Uterus (tissue), 3 donors: ENCODE measurements at regions not wholly inside any gene's neighbourhood (a gene's known extent, or its start where the extent isn't known, plus 50 kb on each side); places are given as distances from the start of the nearest gene placed in this dataset.

Experiments used
- DNase-seq, 2 donors: peaks; one replicate each; pipeline ENCODE4 v3.0.0-alpha.2; 2019 to 2020
- H3K27ac ChIP-seq, 2 donors: fragments of 200-600 bp; sonication (generic); 1 replicate in 1 of 2; 2 replicates in 1 of 2; pipeline ENCODE4 v1.5.1; 2016 to 2018
- H3K27me3 ChIP-seq, 2 donors: fragments of 200-600 bp; sonication (generic); one replicate each; pipeline ENCODE4 v1.5.1; 2018 to 2019; ENCODE audit warnings: control low read depth in 1 of 2
- H3K36me3 ChIP-seq, 2 donors: fragments of 200-600 bp; sonication (generic); one replicate each; pipeline ENCODE4 v1.5.1; 2019; ENCODE audit warnings: control low read depth in 1 of 2
- H3K4me1 ChIP-seq, 2 donors: fragments of 200-600 bp; sonication (generic); one replicate each; pipeline ENCODE4 v1.5.1; 2018 to 2019; ENCODE audit warnings: control low read depth in 1 of 2
- H3K4me3 ChIP-seq, 2 donors: fragments of 200-600 bp; sonication (generic); 1 replicate in 1 of 2; 2 replicates in 1 of 2; pipeline ENCODE4 v1.5.1; 2018 to 2019; ENCODE audit warnings: mild to moderate bottlenecking in 1 of 2
- H3K9me3 ChIP-seq, 2 donors: fragments of 200-600 bp; sonication (generic); one replicate each; pipeline ENCODE4 v1.5.1; 2019; ENCODE audit warnings: control low read depth in 1 of 2
- CTCF ChIP-seq, 4 experiments: fragments of 200-600 bp in 2 of 4; fragments of 450-650 bp in 2 of 4; sonication (generic) in 2 of 4; IDR thresholded peaks; one replicate each; pipeline ENCODE4 v1.5.1; 2016 to 2019; ENCODE audit warnings: antibody characterized with exemption in 4 of 4, mild to moderate bottlenecking in 2 of 4, moderate library complexity in 1 of 4
- POLR2A ChIP-seq, 2 donors: fragments of 450-650 bp; IDR thresholded peaks; one replicate each; pipeline ENCODE4 v1.6.1; 2016; ENCODE audit warnings: antibody characterized with exemption in 2 of 2, mild to moderate bottlenecking in 1 of 2, moderate library complexity in 1 of 2
- intact Hi-C: fragments of 100-400 bp; cut with DNase I; formaldehyde crosslinking; loops from one replicate; pipeline ENCODE4 v1.15.1; 2023; ENCODE audit warnings: low total_unique reads
- donor health status: DM: yes; HTN: yes; CAD: no.

- Histone ChIP-seq H3K4me1 (no peaks in the 10 kb centered on the region), H3K9me3 (no peaks in the 10 kb centered on the region), H3K27ac (no peak overlapping the region), H3K27me3 (no peaks in the 10 kb centered on the region), H3K4me3 (no peak overlapping the region), H3K36me3 (no peaks in the 10 kb centered on the region)
- DNase-seq: no peak
- intact Hi-C loops: no loop called here
- TF ChIP-seq CTCF (IDR thresholded peaks at IDR 0.05) (no peak), POLR2A (IDR thresholded peaks at IDR 0.05) (no peak)
These were observed 92.4 kb upstream of the MAFB start for GRCh38 chr20:40781327-40782042.

- DNase-seq: no peak
- H3K27ac ChIP-seq: no peak overlapping the region
- no peak for TF ChIP-seq POLR2A (IDR thresholded peaks at IDR 0.05)
- no peak for TF ChIP-seq CTCF (IDR thresholded peaks at IDR 0.05)
These were observed 93.0 kb upstream of the MAFB start for GRCh38 chr20:40782043-40782368.

GRCh38 chr20:40785346-40785745 lies 96.3 kb upstream of the MAFB start:
- TF ChIP-seq POLR2A (IDR thresholded peaks at IDR 0.05): no peak
- TF ChIP-seq CTCF (IDR thresholded peaks at IDR 0.05): no peak

More at GRCh38 chr20:40782043-40782368, 93.0 kb upstream of the MAFB start:
- H3K9me3 ChIP-seq: no peaks in the 10 kb centered on the region
- no peaks in the 10 kb centered on the region for H3K4me1 ChIP-seq
- no peaks in the 10 kb centered on the region for H3K36me3 ChIP-seq
- intact Hi-C loops: no loop called here
- H3K27me3 ChIP-seq: no peaks in the 10 kb centered on the region
- H3K4me3 ChIP-seq: no peak overlapping the region

GRCh38 chr20:40786336-40786735 lies 97.3 kb upstream of the MAFB start:
- H3K9me3 ChIP-seq: no peaks in the 10 kb centered on the region
- no peak for DNase-seq
- TF ChIP-seq POLR2A (IDR thresholded peaks at IDR 0.05) (no peak), CTCF (IDR thresholded peaks at IDR 0.05) (no peak)
- intact Hi-C loops: no loop called here
- H3K4me3 ChIP-seq: no peak overlapping the region
- no peak overlapping the region for H3K27ac ChIP-seq
- no peaks in the 10 kb centered on the region for H3K4me1 ChIP-seq
- H3K36me3 ChIP-seq: no peaks in the 10 kb centered on the region
- H3K27me3 ChIP-seq: no peaks in the 10 kb centered on the region

More at GRCh38 chr20:40785346-40785745, 96.3 kb upstream of the MAFB start:
- intact Hi-C loops: no loop called here
- Histone ChIP-seq H3K9me3 (no peaks in the 10 kb centered on the region), H3K4me1 (no peaks in the 10 kb centered on the region), H3K36me3 (no peaks in the 10 kb centered on the region), H3K27me3 (no peaks in the 10 kb centered on the region), H3K27ac (no peak overlapping the region), H3K4me3 (no peak overlapping the region)
- DNase-seq: no peak

- intact Hi-C loops: no loop called here
- no peaks in the 10 kb centered on the region for H3K4me1 ChIP-seq
- H3K36me3 ChIP-seq: no peaks in the 10 kb centered on the region
- no peaks in the 10 kb centered on the region for H3K9me3 ChIP-seq
- no peak for DNase-seq
- H3K4me3 ChIP-seq: no peak overlapping the region
- TF ChIP-seq CTCF (IDR thresholded peaks at IDR 0.05) (no peak), POLR2A (IDR thresholded peaks at IDR 0.05) (no peak)
- H3K27ac ChIP-seq: no peak overlapping the region
- no peaks in the 10 kb centered on the region for H3K27me3 ChIP-seq
These were observed 98.9 kb upstream of the MAFB start for GRCh38 chr20:40787941-40788340.
